ENCODE measurements at regions not wholly inside any gene's neighbourhood (a gene's known extent, or its start where the extent isn't known, plus 50 kb on each side); places are given as distances from the start of the nearest gene placed in this dataset.
"Not testable (repeated sequence)": the region's sequence is repeated elsewhere in the genome, so short reads cannot be mapped to it uniquely, and the experiment has no call there.

DNA sequence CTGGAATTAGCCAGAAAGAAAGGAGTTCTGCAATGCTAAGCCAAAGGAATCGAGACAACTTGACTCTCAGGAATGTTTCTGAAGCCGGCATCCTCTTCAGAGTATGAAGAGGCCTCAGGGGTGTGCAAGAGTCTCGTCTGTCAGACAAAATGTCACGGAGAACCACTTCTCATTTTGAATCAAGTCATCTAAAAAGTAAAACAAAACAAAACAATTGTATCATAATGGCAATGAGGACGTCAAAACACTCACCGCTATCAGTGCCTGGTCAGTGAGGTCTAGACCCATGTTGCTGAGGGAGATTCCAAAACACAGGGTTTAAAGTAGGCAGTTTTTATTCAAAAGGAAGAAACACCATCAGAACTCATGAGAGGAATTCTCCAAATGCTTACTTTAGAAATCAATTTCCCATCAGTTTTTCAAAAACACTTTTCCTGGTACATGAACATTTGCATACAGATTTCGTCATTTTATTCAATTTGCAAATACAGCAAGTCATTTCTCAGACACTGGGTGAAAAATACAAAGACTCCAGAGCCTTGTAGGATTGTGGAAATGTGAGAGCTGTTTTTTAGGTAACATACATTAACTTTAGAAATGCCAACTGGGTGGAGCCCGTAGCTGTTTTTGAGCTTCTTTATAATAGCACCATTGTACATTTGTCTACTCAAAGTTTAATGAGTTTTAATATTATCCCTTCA is 89.5 kb upstream of the MAP3K1 start:
- no peak overlapping the region for H3K4me3 Mint-ChIP-seq
- no peak for DNase-seq
- ATAC-seq: no peak
- H3K4me1 Mint-ChIP-seq: peaks cover 0 to 21% (median 4%) of the 10 kb centered on the region in 4 donors
- POLR2A ChIA-PET: interaction anchor here (0.5 kb wide), 1 partner anchor 10 kb away, joined by 4 read pairs; no protein-coding TSS in a partner anchor
- H3K27me3 Mint-ChIP-seq: peaks cover 0 to 1% (median 0%) of the 10 kb centered on the region in 5 donors
- no peaks in the 10 kb centered on the region for H3K9me3 Mint-ChIP-seq
- H3K27ac Mint-ChIP-seq: no peak overlapping the region
- H3K36me3 Mint-ChIP-seq: no peaks in the 10 kb centered on the region

DNA sequence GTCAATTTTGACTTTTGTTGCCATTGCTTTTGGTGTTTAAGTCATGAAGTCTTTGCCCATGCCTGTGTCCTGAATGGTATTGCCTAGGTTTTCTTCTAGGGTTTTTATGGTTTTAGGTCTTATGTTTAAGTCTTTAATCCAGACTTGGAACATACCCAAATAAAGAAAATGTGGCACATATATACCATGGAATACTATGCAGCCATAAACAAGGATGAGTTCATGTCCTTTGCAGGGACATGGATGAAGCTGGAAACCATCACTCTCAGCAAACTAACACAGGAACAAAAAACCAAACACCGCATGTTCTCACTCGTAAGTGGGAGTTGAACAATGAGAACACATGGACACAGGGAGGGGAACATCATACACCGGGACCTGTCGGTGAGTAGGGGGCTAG is 90.5 kb upstream of the MAP3K1 start:
- H3K27me3 Mint-ChIP-seq, DNase-seq, H3K4me3 Mint-ChIP-seq, ATAC-seq, H3K9me3 Mint-ChIP-seq, H3K36me3 Mint-ChIP-seq: not testable (repeated sequence)
- peak overlapping the region in 1 of 10 donors; percentile 51 for H3K27ac Mint-ChIP-seq
- H3K4me1 Mint-ChIP-seq: peaks cover 0 to 15% (median 4%) of the 10 kb centered on the region in 4 donors
- POLR2A ChIA-PET: interaction anchor here (0.6 kb wide), 1 partner anchor 383 kb away, joined by 3 read pairs; no protein-coding TSS in a partner anchor

DNA sequence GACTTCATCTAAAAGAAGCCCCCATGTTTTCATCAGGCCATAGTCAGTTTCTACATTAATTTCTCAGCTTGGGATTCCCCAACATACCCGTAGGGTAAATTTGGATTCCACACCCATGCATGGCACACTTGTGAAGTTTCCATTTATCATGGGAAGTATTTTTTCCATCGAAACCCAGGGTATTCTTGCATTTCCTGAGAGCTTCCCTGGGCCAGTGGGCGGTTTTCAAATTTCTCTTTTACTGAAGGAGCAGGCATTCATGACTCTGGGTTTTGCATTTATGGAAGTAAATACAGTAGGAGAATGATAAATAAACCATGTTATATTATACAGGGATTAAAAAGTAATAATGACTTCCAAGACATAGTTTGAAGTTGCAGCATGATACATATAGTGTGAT is 93.0 kb upstream of the MAP3K1 start:
- H3K4me1 Mint-ChIP-seq: peaks cover 0 to 5% (median 1%) of the 10 kb centered on the region in 4 donors
- H3K27me3 Mint-ChIP-seq: peaks cover 0 to 3% (median 0%) of the 10 kb centered on the region in 5 donors
- H3K36me3 Mint-ChIP-seq: no peaks in the 10 kb centered on the region
- no peak for ATAC-seq
- H3K9me3 Mint-ChIP-seq: no peaks in the 10 kb centered on the region
- no peak overlapping the region for H3K4me3 Mint-ChIP-seq
- no peak for DNase-seq
- POLR2A ChIA-PET: no interaction called here
- H3K27ac Mint-ChIP-seq: no peak overlapping the region

DNA sequence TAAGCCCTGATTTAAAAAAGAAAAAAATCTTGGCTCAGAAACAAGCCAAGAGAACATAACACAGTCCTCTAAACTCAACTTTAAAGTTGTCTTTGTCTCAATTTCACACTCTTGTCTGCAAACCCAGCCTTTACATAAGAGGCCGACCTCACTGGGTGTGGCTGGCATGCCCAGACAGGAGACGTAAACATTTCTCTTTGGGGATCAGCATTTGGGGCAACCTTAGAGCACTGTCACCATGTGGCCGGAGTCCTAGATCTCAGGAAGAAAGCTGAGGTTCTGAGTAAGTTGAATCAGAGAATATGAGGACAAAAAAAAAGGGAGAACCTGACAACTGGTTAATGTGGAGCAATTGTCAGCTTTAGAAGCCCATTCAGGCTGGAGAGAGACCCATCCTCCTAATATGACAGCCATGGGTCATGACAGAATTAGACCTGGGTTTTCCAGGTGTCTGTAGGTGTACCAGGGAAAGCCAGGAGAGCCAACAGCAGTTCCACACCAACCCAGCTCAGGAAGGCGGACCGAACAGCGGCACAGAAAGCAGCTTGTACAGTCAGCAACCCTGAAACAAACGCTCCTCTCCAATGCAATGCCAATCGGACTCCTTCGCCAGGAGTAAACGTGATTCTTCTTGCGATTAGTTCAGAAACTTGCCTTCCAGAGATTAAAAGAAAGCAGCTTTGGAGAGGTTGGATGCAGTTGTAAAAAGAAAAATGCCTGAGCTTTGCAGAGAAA is 97.9 kb upstream of the MAP3K1 start:
- no peak for DNase-seq
- Mint-ChIP-seq H3K4me3 (no peak overlapping the region), H3K27me3 (peaks cover 0 to 3% (median 0%) of the 10 kb centered on the region in 5 donors), H3K36me3 (no peaks in the 10 kb centered on the region), H3K27ac (peak overlapping the region in 3 of 10 donors; percentile 25 to 69 (median 64)), H3K9me3 (no peaks in the 10 kb centered on the region), H3K4me1 (peaks cover 0 to 11% (median 4%) of the 10 kb centered on the region in 4 donors)
- POLR2A ChIA-PET: no interaction called here
- ATAC-seq: no peak

DNA sequence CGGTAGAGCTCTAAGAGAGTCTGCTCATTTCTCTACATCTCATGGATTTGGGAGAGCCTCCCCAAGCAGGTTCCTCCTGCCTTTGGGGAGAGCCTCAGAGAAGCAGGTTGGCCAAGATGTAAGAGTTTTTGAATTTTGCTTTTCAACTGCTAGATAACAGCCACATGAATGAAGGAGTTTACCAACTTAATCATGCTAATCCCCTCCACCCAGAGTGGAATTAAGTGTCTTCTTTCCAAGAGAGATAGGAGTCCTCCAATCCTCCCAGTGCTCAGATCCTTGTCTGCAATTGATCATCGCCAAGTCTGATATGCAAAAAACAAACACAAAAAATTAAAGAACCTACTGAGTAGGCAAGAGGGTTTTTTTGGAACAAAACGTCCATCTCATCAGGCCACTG is 99.4 kb upstream of the MAP3K1 start:
- Mint-ChIP-seq H3K4me3 (no peak overlapping the region), H3K27me3 (peaks cover 0 to 3% (median 0%) of the 10 kb centered on the region in 5 donors), H3K9me3 (no peaks in the 10 kb centered on the region), H3K4me1 (peaks cover 0 to 19% (median 6%) of the 10 kb centered on the region in 4 donors), H3K36me3 (no peaks in the 10 kb centered on the region), H3K27ac (no peak overlapping the region)
- POLR2A ChIA-PET: interaction anchor here (0.7 kb wide), 1 partner anchor 10 kb away, joined by 4 read pairs; no protein-coding TSS in a partner anchor
- no peak for DNase-seq
- ATAC-seq: no peak

DNA sequence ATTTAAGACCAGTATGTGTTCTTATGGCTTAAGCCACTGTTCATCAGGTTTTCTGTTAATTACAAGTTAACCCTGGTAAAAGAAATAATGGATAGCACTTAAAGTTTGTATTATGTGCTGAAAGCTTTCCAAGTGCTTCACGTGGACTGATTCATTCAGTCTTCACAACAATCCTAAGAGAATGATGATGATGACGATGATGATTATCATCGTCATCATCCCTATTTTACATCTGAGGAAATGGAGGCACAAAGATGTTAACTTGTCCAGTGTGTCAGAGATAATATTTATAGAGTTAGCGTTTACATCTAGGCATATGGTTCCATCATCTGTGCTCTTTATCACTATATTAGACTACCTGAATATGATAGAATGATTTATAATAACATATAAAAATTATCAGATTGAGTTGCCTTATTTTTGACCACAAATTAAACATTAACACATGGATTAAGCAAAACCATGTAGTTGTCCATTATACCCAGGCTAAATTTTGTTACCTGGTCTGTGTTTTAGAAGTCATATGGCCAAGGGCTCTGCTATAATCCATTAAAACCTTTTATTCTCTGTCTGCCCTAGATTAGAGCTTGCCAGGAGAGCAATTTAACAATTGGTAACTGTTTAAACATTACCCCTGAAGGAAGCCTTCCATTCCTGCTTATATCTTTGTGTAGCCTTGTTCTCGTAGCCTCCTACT is 102.3 kb upstream of the MAP3K1 start:
- no peak for DNase-seq
- Mint-ChIP-seq H3K27ac (no peak overlapping the region), H3K27me3 (no peaks in the 10 kb centered on the region), H3K9me3 (peaks cover 0 to 6% (median 0%) of the 10 kb centered on the region in 9 donors), H3K4me1 (peaks cover 0 to 21% (median 6%) of the 10 kb centered on the region in 4 donors), H3K36me3 (no peaks in the 10 kb centered on the region), H3K4me3 (no peak overlapping the region)
- ATAC-seq: no peak
- POLR2A ChIA-PET: interaction anchor here (1.2 kb wide), 1 partner anchor 19 kb away, joined by 3 read pairs; no protein-coding TSS in a partner anchor

DNA sequence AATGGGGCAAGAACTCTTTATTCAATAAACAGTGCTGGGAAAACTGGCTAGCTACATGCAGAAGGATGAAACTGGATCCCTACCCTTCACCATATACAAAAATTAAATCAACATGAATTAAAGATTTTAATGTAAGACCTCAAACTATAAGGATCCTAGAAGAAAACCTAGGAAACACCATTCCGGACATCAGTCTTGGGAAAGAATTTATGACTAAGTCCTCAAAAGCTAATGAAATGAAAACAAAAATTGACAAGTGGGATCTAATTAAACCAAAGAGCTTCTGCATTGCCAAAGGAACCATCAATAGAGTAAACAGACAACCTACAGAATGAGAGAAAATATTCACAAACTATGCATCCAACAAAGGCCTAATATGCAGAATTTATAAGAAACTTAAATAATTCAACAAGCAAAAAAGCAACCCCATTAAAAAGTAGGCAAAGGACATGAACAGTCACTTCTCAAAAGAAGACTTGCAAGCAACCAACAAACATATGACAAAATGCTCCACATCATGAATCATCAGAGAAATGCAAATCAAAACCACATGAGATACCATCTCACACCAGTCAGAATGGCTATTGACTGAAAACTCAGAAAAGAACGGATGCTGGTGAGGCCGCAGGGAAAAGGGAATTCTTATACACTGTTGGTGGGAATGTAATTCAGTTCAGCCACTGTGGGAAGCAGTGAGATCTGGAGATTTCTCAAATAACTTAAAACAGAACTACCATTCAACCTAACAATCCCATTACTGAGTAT is 104.3 kb upstream of the MAP3K1 start:
- peaks cover 0 to 2% (median 0%) of the 10 kb centered on the region in 5 donors for H3K27me3 Mint-ChIP-seq
- POLR2A ChIA-PET: no interaction called here
- ATAC-seq: no peak
- H3K9me3 Mint-ChIP-seq: peaks cover 0 to 6% (median 0%) of the 10 kb centered on the region in 9 donors
- no peak overlapping the region for H3K27ac Mint-ChIP-seq
- no peak for DNase-seq
- H3K4me3 Mint-ChIP-seq: no peak overlapping the region
- no peaks in the 10 kb centered on the region for H3K36me3 Mint-ChIP-seq
- peaks cover 0 to 16% (median 3%) of the 10 kb centered on the region in 4 donors for H3K4me1 Mint-ChIP-seq

DNA sequence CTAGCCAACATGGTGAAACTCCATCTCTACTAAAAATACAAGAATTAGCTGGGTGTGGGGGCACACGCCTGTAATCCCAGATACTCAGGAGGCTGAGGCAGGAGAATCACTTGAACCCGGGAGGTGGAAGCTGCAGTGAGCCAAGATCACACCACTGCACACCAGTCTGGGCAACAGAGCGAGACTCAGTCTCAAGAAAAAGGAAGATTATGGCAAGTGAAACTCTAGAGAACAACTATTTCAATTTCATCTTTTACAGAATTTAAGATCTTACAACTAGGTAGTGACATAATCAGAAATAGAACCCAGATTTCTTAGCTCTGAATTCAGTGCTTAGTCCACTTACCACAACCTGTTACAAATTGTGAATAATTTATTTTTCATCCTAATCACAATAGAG is 108.8 kb upstream of the MAP3K1 start:
- Mint-ChIP-seq H3K27me3 (peaks cover 0 to 2% (median 0%) of the 10 kb centered on the region in 5 donors), H3K27ac (no peak overlapping the region), H3K4me1 (peaks cover 0 to 28% (median 7%) of the 10 kb centered on the region in 4 donors), H3K9me3 (peaks cover 0 to 6% (median 0%) of the 10 kb centered on the region in 9 donors), H3K36me3 (no peaks in the 10 kb centered on the region), H3K4me3 (no peak overlapping the region)
- ATAC-seq (no peak), DNase-seq (no peak)
- POLR2A ChIA-PET: no interaction called here

DNA sequence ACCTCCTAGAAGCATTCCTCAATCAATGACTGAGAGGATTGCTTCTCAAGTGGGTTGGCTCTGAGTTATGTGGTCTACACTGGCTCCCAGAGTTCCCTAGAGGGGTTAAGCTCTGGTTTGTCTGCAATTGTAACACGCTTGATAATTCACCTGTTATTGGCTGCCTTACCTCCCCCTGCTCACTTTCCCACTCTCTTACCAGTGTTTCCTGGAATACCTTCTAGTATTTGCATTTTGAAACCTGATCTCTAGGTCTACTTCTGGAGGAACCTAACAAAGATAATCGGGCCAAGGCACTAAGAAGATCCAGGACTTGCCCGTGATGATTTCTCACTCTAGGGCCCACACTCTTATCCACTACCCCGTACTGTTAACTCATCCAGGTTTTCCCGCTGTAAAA is 110.1 kb upstream of the MAP3K1 start:
- peaks cover 0 to 2% (median 0%) of the 10 kb centered on the region in 5 donors for H3K27me3 Mint-ChIP-seq
- H3K27ac Mint-ChIP-seq: peak overlapping the region in 3 of 10 donors; percentile 11 to 61 (median 13)
- H3K36me3 Mint-ChIP-seq: no peaks in the 10 kb centered on the region
- H3K4me3 Mint-ChIP-seq: no peak overlapping the region
- DNase-seq (no peak), ATAC-seq (no peak)
- H3K4me1 Mint-ChIP-seq: peaks cover 8 to 34% (median 13%) of the 10 kb centered on the region in 4 donors
- POLR2A ChIA-PET: no interaction called here
- peaks cover 0 to 1% (median 0%) of the 10 kb centered on the region in 9 donors for H3K9me3 Mint-ChIP-seq

DNA sequence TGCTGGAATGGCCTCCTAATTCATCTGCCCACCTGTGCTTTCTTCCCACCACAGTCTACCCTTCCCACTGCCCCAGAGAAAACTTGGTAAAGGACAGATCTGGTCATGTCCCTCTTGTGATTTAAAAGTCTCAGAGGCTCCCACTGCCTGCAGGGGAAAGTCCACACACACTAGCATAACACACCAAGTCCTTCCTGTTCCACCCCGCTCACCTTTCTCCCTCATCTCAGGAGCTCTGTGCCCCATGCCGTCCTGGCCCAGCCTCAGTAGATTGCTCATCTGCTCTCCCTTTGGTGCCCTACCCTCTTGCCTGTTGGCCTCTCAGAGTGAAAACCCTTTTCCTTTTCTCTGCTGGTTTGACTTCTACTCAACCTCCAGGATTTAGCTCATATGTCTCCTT is 111.4 kb upstream of the MAP3K1 start:
- ATAC-seq: no peak
- POLR2A ChIA-PET: interaction anchor here (0.6 kb wide), 1 partner anchor 513 kb away, joined by 3 read pairs; no protein-coding TSS in a partner anchor
- no peak for DNase-seq
- no peaks in the 10 kb centered on the region for H3K36me3 Mint-ChIP-seq
- H3K4me3 Mint-ChIP-seq: no peak overlapping the region
- H3K27ac Mint-ChIP-seq: peak overlapping the region in 3 of 10 donors; percentile 6 to 40 (median 26)
- no peaks in the 10 kb centered on the region for H3K9me3 Mint-ChIP-seq
- H3K27me3 Mint-ChIP-seq: peaks cover 0 to 2% (median 0%) of the 10 kb centered on the region in 5 donors
- peaks cover 12 to 44% (median 21%) of the 10 kb centered on the region in 4 donors for H3K4me1 Mint-ChIP-seq

DNA sequence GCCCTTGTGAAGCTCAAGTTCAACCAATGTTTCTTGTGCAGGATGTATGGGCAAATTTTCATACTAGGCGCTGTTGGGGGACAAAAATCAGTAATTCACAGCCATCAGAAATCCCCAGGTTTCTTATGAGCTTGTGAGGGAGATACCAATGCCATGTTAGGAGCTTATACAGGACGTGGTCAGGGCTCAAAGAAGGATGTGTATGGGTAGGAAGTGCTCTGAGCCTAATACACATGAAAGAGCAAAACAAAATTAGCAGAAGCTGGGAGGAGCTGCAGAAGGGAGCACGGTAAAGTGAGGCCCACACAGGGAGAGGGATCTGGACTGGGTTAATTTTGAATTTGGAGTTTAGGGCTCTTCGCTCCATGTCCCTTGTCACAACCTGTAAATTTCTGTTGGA is 114.6 kb upstream of the MAP3K1 start:
- DNase-seq: no peak
- Mint-ChIP-seq H3K36me3 (no peaks in the 10 kb centered on the region), H3K27ac (peak overlapping the region in 5 of 10 donors; percentile 1 to 61 (median 46)), H3K9me3 (no peaks in the 10 kb centered on the region), H3K4me3 (peak overlapping the region in 6 of 10 donors; percentile 15 to 72 (median 41)), H3K27me3 (no peaks in the 10 kb centered on the region), H3K4me1 (peaks cover 12 to 61% (median 33%) of the 10 kb centered on the region in 4 donors)
- peak in 1 of 2 donors; percentile 61 for ATAC-seq
- POLR2A ChIA-PET: interaction anchor here (0.8 kb wide), 1 partner anchor 38 kb away, joined by 3 read pairs; no protein-coding TSS in a partner anchor

DNA sequence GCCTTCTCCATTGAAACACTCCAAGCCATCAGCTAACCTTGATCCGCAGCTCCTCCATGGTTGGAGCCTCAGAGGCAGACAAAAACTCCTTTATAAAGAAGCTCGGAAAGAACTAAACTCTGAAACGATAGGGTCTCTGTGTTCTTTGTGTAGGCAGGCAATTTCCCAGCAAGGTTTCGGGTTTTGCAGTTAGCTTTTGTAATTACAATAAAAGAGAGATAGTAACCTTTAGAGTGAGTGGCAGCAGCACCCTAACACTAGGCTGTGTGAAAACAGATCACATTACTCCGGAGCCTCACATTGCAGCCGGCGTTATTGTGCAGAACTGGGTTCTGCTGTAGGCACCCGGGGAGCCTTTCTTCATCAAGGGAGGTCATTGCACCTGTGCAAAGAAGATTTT is 115.8 kb upstream of the MAP3K1 start:
- Mint-ChIP-seq H3K4me3 (peak overlapping the region in 2 of 10 donors; percentile 30 to 34), H3K27ac (peak overlapping the region in 3 of 10 donors; percentile 30 to 57 (median 44)), H3K9me3 (peaks cover 0 to 4% (median 0%) of the 10 kb centered on the region in 9 donors), H3K36me3 (no peaks in the 10 kb centered on the region), H3K4me1 (peaks cover 14 to 66% (median 39%) of the 10 kb centered on the region in 4 donors), H3K27me3 (no peaks in the 10 kb centered on the region)
- POLR2A ChIA-PET: interaction anchor here (0.7 kb wide), 1 partner anchor 53 kb away, joined by 3 read pairs; no protein-coding TSS in a partner anchor
- ATAC-seq (no peak), DNase-seq (no peak)
